PC-3 (cell line): ENCODE measurements at regions not wholly inside any gene's neighbourhood (a gene's known extent, or its start where the extent isn't known, plus 50 kb on each side); places are given as distances from the start of the nearest gene placed in this dataset.
"Not testable (repeated sequence)": the region's sequence is repeated elsewhere in the genome, so short reads cannot be mapped to it uniquely, and the experiment has no call there.

Source experiments
- EZH2 ChIP-seq: fragments of 300-600 bp; sonication (generic); IDR thresholded peaks from one replicate; pipeline ENCODE4 v1.6.1; 2017; ENCODE audit warnings: antibody characterized with exemption, mild to moderate bottlenecking, low read length; ENCODE audit not compliant: unreplicated experiment
- EZH2phosphoT487 ChIP-seq: fragments of 300-600 bp; sonication (generic); IDR thresholded peaks from 2 replicates; pipeline ENCODE4 v1.6.1; 2018; ENCODE audit warnings: mild to moderate bottlenecking, antibody characterized with exemption, low read length, borderline replicate concordance
- TF ChIP-seq, protein P1 (sequence below): fragments of 300-600 bp; sonication (generic); conservative IDR thresholded peaks from 2 replicates; pipeline ENCODE4 v1.5.1; 2017; ENCODE audit warnings: antibody characterized with exemption, low read depth, mild to moderate bottlenecking, low read length

DNA sequence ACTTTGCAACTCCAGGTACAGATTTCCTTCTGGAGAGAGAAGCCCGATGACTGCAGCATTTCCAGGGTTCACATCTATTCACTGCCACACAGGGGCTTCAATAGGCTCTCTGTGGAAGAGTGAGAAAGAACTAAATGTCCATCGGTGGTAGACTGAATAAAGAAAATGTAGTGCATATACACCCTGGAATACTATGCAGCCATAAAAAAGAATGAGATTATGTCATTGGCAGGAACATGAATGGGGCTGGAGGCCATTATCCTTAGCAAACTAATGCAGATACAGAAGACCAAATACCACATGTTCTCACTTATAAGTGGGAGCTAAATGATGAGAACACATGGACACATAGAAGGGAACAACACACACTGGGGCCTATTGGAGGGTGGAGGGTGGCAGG lies 53.6 kb upstream of the SAMD5 start:
- TF ChIP-seq, protein P1, sequence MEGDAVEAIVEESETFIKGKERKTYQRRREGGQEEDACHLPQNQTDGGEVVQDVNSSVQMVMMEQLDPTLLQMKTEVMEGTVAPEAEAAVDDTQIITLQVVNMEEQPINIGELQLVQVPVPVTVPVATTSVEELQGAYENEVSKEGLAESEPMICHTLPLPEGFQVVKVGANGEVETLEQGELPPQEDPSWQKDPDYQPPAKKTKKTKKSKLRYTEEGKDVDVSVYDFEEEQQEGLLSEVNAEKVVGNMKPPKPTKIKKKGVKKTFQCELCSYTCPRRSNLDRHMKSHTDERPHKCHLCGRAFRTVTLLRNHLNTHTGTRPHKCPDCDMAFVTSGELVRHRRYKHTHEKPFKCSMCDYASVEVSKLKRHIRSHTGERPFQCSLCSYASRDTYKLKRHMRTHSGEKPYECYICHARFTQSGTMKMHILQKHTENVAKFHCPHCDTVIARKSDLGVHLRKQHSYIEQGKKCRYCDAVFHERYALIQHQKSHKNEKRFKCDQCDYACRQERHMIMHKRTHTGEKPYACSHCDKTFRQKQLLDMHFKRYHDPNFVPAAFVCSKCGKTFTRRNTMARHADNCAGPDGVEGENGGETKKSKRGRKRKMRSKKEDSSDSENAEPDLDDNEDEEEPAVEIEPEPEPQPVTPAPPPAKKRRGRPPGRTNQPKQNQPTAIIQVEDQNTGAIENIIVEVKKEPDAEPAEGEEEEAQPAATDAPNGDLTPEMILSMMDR, result not testable (repeated sequence)
- TF ChIP-seq EZH2phosphoT487, EZH2: not testable (repeated sequence)
